ENCODE measurements at regions not wholly inside any gene's neighbourhood (a gene's known extent, or its start where the extent isn't known, plus 50 kb on each side); places are given as distances from the start of the nearest gene placed in this dataset.

GRCh38 chr20:60791823-60792222 lies 460.2 kb upstream of the CDH4 start:
- TF ChIP-seq CTCF (conservative IDR thresholded peaks at IDR 0.05) (no peak), ZFX (IDR thresholded peaks at IDR 0.05) (no peak)
